ENCODE measurements at regions not wholly inside any gene's neighbourhood (a gene's known extent, or its start where the extent isn't known, plus 50 kb on each side); places are given as distances from the start of the nearest gene placed in this dataset.

GRCh38 chr12:66041651-66042363 is 88.7 kb downstream of the LLPH start:
- no peaks in the 10 kb centered on the region for H3K27me3 ChIP-seq (replicated peaks; ENCODE audit: control insufficient read depth, insufficient read depth, low read length)

GRCh38 chr12:66036317-66036716 is 94.2 kb downstream of the LLPH start:
- Histone ChIP-seq H3K9ac (ENCODE audit: low read length) (no peak overlapping the region), H3K4me1 (ENCODE audit: control insufficient read depth, insufficient read depth, low read length) (peaks cover 14% of the 10 kb centered on the region), H3K36me3 (ENCODE audit: control insufficient read depth, insufficient read depth, low read length, severe bottlenecking) (no peaks in the 10 kb centered on the region), H3K27me3 (replicated peaks; ENCODE audit: control insufficient read depth, insufficient read depth, low read length) (no peaks in the 10 kb centered on the region), H3K9me3 (ENCODE audit: control insufficient read depth, low read length) (no peaks in the 10 kb centered on the region), H3K4me3 (ENCODE audit: low read length) (no peak overlapping the region)
- peak; percentile 91 for DNase-seq (ENCODE audit: low read depth)

More at GRCh38 chr12:66041651-66042363, 88.7 kb downstream of the LLPH start:
- H3K36me3 ChIP-seq (ENCODE audit: control insufficient read depth, insufficient read depth, low read length, severe bottlenecking), result no peaks in the 10 kb centered on the region
- no peak overlapping the region for H3K4me3 ChIP-seq (ENCODE audit: low read length)
- no peak overlapping the region for H3K9ac ChIP-seq (ENCODE audit: low read length)
- H3K4me1 ChIP-seq (ENCODE audit: control insufficient read depth, insufficient read depth, low read length), result peaks cover 12% of the 10 kb centered on the region
- DNase-seq (ENCODE audit: low read depth), result no peak
- H3K9me3 ChIP-seq (ENCODE audit: control insufficient read depth, low read length), result no peaks in the 10 kb centered on the region

GRCh38 chr12:66035288-66035966 is 95.1 kb downstream of the LLPH start:
- H3K4me3 ChIP-seq (ENCODE audit: low read length), result no peak overlapping the region
- DNase-seq (ENCODE audit: low read depth), result peak; percentile 88
- H3K4me1 ChIP-seq (ENCODE audit: control insufficient read depth, insufficient read depth, low read length), result peaks cover 14% of the 10 kb centered on the region
- no peak overlapping the region for H3K9ac ChIP-seq (ENCODE audit: low read length)
- H3K27me3 ChIP-seq (replicated peaks; ENCODE audit: control insufficient read depth, insufficient read depth, low read length), result no peaks in the 10 kb centered on the region
- H3K9me3 ChIP-seq (ENCODE audit: control insufficient read depth, low read length), result no peaks in the 10 kb centered on the region
- H3K36me3 ChIP-seq (ENCODE audit: control insufficient read depth, insufficient read depth, low read length, severe bottlenecking), result no peaks in the 10 kb centered on the region

- H3K9me3 ChIP-seq (ENCODE audit: control insufficient read depth, low read length), result no peaks in the 10 kb centered on the region
- no peaks in the 10 kb centered on the region for H3K36me3 ChIP-seq (ENCODE audit: control insufficient read depth, insufficient read depth, low read length, severe bottlenecking)
- H3K9ac ChIP-seq (ENCODE audit: low read length), result no peak overlapping the region
- H3K4me1 ChIP-seq (ENCODE audit: control insufficient read depth, insufficient read depth, low read length), result peaks cover 14% of the 10 kb centered on the region
- no peak overlapping the region for H3K4me3 ChIP-seq (ENCODE audit: low read length)
- DNase-seq (ENCODE audit: low read depth), result no peak
- H3K27me3 ChIP-seq (replicated peaks; ENCODE audit: control insufficient read depth, insufficient read depth, low read length), result no peaks in the 10 kb centered on the region
Measured at GRCh38 chr12:66033151-66033550, 97.4 kb downstream of the LLPH start.

GRCh38 chr12:66032739-66033138 is 97.8 kb downstream of the LLPH start:
- Histone ChIP-seq H3K27me3 (replicated peaks; ENCODE audit: control insufficient read depth, insufficient read depth, low read length) (no peaks in the 10 kb centered on the region), H3K9me3 (ENCODE audit: control insufficient read depth, low read length) (no peaks in the 10 kb centered on the region), H3K4me1 (ENCODE audit: control insufficient read depth, insufficient read depth, low read length) (peaks cover 14% of the 10 kb centered on the region), H3K4me3 (ENCODE audit: low read length) (no peak overlapping the region), H3K36me3 (ENCODE audit: control insufficient read depth, insufficient read depth, low read length, severe bottlenecking) (no peaks in the 10 kb centered on the region), H3K9ac (ENCODE audit: low read length) (no peak overlapping the region)
- DNase-seq (ENCODE audit: low read depth), result no peak

GRCh38 chr12:66030217-66030781 is 100.3 kb downstream of the LLPH start:
- H3K9me3 ChIP-seq (ENCODE audit: control insufficient read depth, low read length), result no peaks in the 10 kb centered on the region
- H3K9ac ChIP-seq (ENCODE audit: low read length), result no peak overlapping the region
- DNase-seq (ENCODE audit: low read depth), result no peak
- H3K27me3 ChIP-seq (replicated peaks; ENCODE audit: control insufficient read depth, insufficient read depth, low read length), result no peaks in the 10 kb centered on the region
- no peaks in the 10 kb centered on the region for H3K4me1 ChIP-seq (ENCODE audit: control insufficient read depth, insufficient read depth, low read length)
- H3K36me3 ChIP-seq (ENCODE audit: control insufficient read depth, insufficient read depth, low read length, severe bottlenecking), result no peaks in the 10 kb centered on the region
- H3K4me3 ChIP-seq (ENCODE audit: low read length), result no peak overlapping the region

- Histone ChIP-seq H3K4me1 (ENCODE audit: control insufficient read depth, insufficient read depth, low read length) (no peaks in the 10 kb centered on the region), H3K36me3 (ENCODE audit: control insufficient read depth, insufficient read depth, low read length, severe bottlenecking) (no peaks in the 10 kb centered on the region), H3K9me3 (ENCODE audit: control insufficient read depth, low read length) (no peaks in the 10 kb centered on the region), H3K27me3 (replicated peaks; ENCODE audit: control insufficient read depth, insufficient read depth, low read length) (no peaks in the 10 kb centered on the region), H3K9ac (ENCODE audit: low read length) (no peak overlapping the region), H3K4me3 (ENCODE audit: low read length) (no peak overlapping the region)
- DNase-seq (ENCODE audit: low read depth), result no peak
Measured at GRCh38 chr12:66028390-66028789, 102.2 kb downstream of the LLPH start.

- Histone ChIP-seq H3K27me3 (replicated peaks; ENCODE audit: control insufficient read depth, insufficient read depth, low read length) (no peaks in the 10 kb centered on the region), H3K9ac (ENCODE audit: low read length) (no peak overlapping the region), H3K4me3 (ENCODE audit: low read length) (no peak overlapping the region), H3K4me1 (ENCODE audit: control insufficient read depth, insufficient read depth, low read length) (no peaks in the 10 kb centered on the region), H3K36me3 (ENCODE audit: control insufficient read depth, insufficient read depth, low read length, severe bottlenecking) (no peaks in the 10 kb centered on the region), H3K9me3 (ENCODE audit: control insufficient read depth, low read length) (no peaks in the 10 kb centered on the region)
- no peak for DNase-seq (ENCODE audit: low read depth)
Measured at GRCh38 chr12:66025477-66025876, 105.1 kb downstream of the LLPH start.

GRCh38 chr12:66024949-66025348 is 105.6 kb downstream of the LLPH start:
- H3K36me3 ChIP-seq (ENCODE audit: control insufficient read depth, insufficient read depth, low read length, severe bottlenecking), result no peaks in the 10 kb centered on the region
- H3K4me1 ChIP-seq (ENCODE audit: control insufficient read depth, insufficient read depth, low read length), result no peaks in the 10 kb centered on the region
- no peak overlapping the region for H3K9ac ChIP-seq (ENCODE audit: low read length)
- no peak for DNase-seq (ENCODE audit: low read depth)
- H3K4me3 ChIP-seq (ENCODE audit: low read length), result no peak overlapping the region
- H3K9me3 ChIP-seq (ENCODE audit: control insufficient read depth, low read length), result no peaks in the 10 kb centered on the region
- no peaks in the 10 kb centered on the region for H3K27me3 ChIP-seq (replicated peaks; ENCODE audit: control insufficient read depth, insufficient read depth, low read length)

- H3K36me3 ChIP-seq (ENCODE audit: control insufficient read depth, insufficient read depth, low read length, severe bottlenecking), result no peaks in the 10 kb centered on the region
- H3K9ac ChIP-seq (ENCODE audit: low read length), result no peak overlapping the region
- no peak for DNase-seq (ENCODE audit: low read depth)
- H3K4me1 ChIP-seq (ENCODE audit: control insufficient read depth, insufficient read depth, low read length), result peaks cover 14% of the 10 kb centered on the region
- no peak overlapping the region for H3K4me3 ChIP-seq (ENCODE audit: low read length)
- H3K27me3 ChIP-seq (replicated peaks; ENCODE audit: control insufficient read depth, insufficient read depth, low read length), result no peaks in the 10 kb centered on the region
- H3K9me3 ChIP-seq (ENCODE audit: control insufficient read depth, low read length), result no peaks in the 10 kb centered on the region
Measured at GRCh38 chr12:66020481-66020880, 110.1 kb downstream of the LLPH start.

- no peaks in the 10 kb centered on the region for H3K27me3 ChIP-seq (replicated peaks; ENCODE audit: control insufficient read depth, insufficient read depth, low read length)
Measured at GRCh38 chr12:66017736-66018135, 112.8 kb downstream of the LLPH start.

More at GRCh38 chr12:66017736-66018135, 112.8 kb downstream of the LLPH start:
- no peaks in the 10 kb centered on the region for H3K36me3 ChIP-seq (ENCODE audit: control insufficient read depth, insufficient read depth, low read length, severe bottlenecking)
- no peaks in the 10 kb centered on the region for H3K9me3 ChIP-seq (ENCODE audit: control insufficient read depth, low read length)
- no peak overlapping the region for H3K4me3 ChIP-seq (ENCODE audit: low read length)
- peaks cover 28% of the 10 kb centered on the region for H3K4me1 ChIP-seq (ENCODE audit: control insufficient read depth, insufficient read depth, low read length)
- H3K9ac ChIP-seq (ENCODE audit: low read length), result no peak overlapping the region
- peak; percentile 32 for DNase-seq (ENCODE audit: low read depth)

Data from adipocyte (in vitro differentiated cells).